Suprapubic skin (tissue), 3 donors: ENCODE measurements at regions not wholly inside any gene's neighbourhood (a gene's known extent, or its start where the extent isn't known, plus 50 kb on each side); places are given as distances from the start of the nearest gene placed in this dataset.

ENCODE experiments used
- CTCF ChIP-seq, 2 donors: fragments of 200-600 bp in 1 of 2; fragments of 450-650 bp in 1 of 2; sonication (generic) in 1 of 2; IDR thresholded peaks; one replicate each; pipeline ENCODE4 v1.5.1; 2016 to 2019; ENCODE audit warnings: antibody characterized with exemption in 2 of 2, mild to moderate bottlenecking in 1 of 2, moderate library complexity in 1 of 2
- POLR2A ChIP-seq, 2 donors: fragments of 450-650 bp; IDR thresholded peaks; one replicate each; pipeline ENCODE4 v1.6.1; 2017; ENCODE audit warnings: antibody characterized with exemption in 2 of 2, mild to moderate bottlenecking in 2 of 2, moderate library complexity in 2 of 2

- TF ChIP-seq CTCF (IDR thresholded peaks at IDR 0.05) (no peak), POLR2A (IDR thresholded peaks at IDR 0.05) (no peak)
These were observed 372.0 kb downstream of the PREX1 start for GRCh38 chr20:48455651-48456365.
